ENCODE measurements at regions not wholly inside any gene's neighbourhood (a gene's known extent, or its start where the extent isn't known, plus 50 kb on each side); places are given as distances from the start of the nearest gene placed in this dataset.

- Histone ChIP-seq H3K36me3 (no peaks in the 10 kb centered on the region), H3K4me1 (no peaks in the 10 kb centered on the region), H3K27me3 (no peaks in the 10 kb centered on the region), H3K9me3 (no peaks in the 10 kb centered on the region), H3K4me3 (no peak overlapping the region), H3K27ac (replicated peaks in 1 of 4) (no peak overlapping the region)
- intact Hi-C loops (cut with DNase I), result no loop called here
- no peak for TF ChIP-seq POLR2AphosphoS5 (IDR thresholded peaks at IDR 0.05)
- no peak for TF ChIP-seq EP300 (IDR thresholded peaks at IDR 0.05)
- no peak for TF ChIP-seq CTCF (IDR thresholded peaks at IDR 0.05)
- TF ChIP-seq POLR2A (IDR thresholded peaks at IDR 0.05; ENCODE audit: low read depth), result no peak
- DNase-seq (ENCODE audit: extremely low spot score), result no peak
- 77% methylated on average over 1 of the region's 1 CpG for WGBS
Measured at GRCh38 chr4:3358656-3359055, 65.8 kb downstream of the RGS12 start.

GRCh38 chr4:3360777-3361176 is 68.0 kb downstream of the RGS12 start:
- TF ChIP-seq POLR2AphosphoS5 (IDR thresholded peaks at IDR 0.05), result no peak
- TF ChIP-seq CTCF (IDR thresholded peaks at IDR 0.05), result no peak
- TF ChIP-seq EP300 (IDR thresholded peaks at IDR 0.05), result no peak
- TF ChIP-seq POLR2A (IDR thresholded peaks at IDR 0.05; ENCODE audit: low read depth), result no peak
- intact Hi-C loops (cut with DNase I), result no loop called here
- no peak for DNase-seq (ENCODE audit: extremely low spot score)
- no peak overlapping the region for H3K4me3 ChIP-seq
- no peak overlapping the region for H3K27ac ChIP-seq (replicated peaks in 1 of 4)
- whole genome bisulfite sequencing, result 95% methylated on average over 8 of the region's 8 CpGs
- H3K36me3 ChIP-seq, result no peaks in the 10 kb centered on the region
- no peaks in the 10 kb centered on the region for H3K4me1 ChIP-seq
- H3K9me3 ChIP-seq, result no peaks in the 10 kb centered on the region
- no peaks in the 10 kb centered on the region for H3K27me3 ChIP-seq

GRCh38 chr4:3361406-3361805 is 68.6 kb downstream of the RGS12 start:
- 96% methylated on average over 12 of the region's 12 CpGs for WGBS
- Histone ChIP-seq H3K9me3 (no peaks in the 10 kb centered on the region), H3K27me3 (no peaks in the 10 kb centered on the region), H3K27ac (replicated peaks in 1 of 4) (no peak overlapping the region), H3K4me1 (no peaks in the 10 kb centered on the region), H3K36me3 (no peaks in the 10 kb centered on the region), H3K4me3 (no peak overlapping the region)
- no peak for TF ChIP-seq EP300 (IDR thresholded peaks at IDR 0.05)
- TF ChIP-seq POLR2A (IDR thresholded peaks at IDR 0.05; ENCODE audit: low read depth), result no peak
- no peak for TF ChIP-seq POLR2AphosphoS5 (IDR thresholded peaks at IDR 0.05)
- TF ChIP-seq CTCF (IDR thresholded peaks at IDR 0.05), result no peak
- intact Hi-C loops (cut with DNase I), result no loop called here
- DNase-seq (ENCODE audit: extremely low spot score), result no peak

- H3K4me3 ChIP-seq, result no peak overlapping the region
- intact Hi-C loops (cut with DNase I), result no loop called here
- 85% methylated on average over 10 of the region's 12 CpGs for WGBS
- no peak for DNase-seq (ENCODE audit: extremely low spot score)
- H3K4me1 ChIP-seq, result no peaks in the 10 kb centered on the region
- TF ChIP-seq POLR2AphosphoS5 (IDR thresholded peaks at IDR 0.05) (no peak), CTCF (IDR thresholded peaks at IDR 0.05) (no peak), EP300 (IDR thresholded peaks at IDR 0.05) (no peak), POLR2A (IDR thresholded peaks at IDR 0.05; ENCODE audit: low read depth) (no peak)
- no peaks in the 10 kb centered on the region for H3K36me3 ChIP-seq
- H3K9me3 ChIP-seq, result no peaks in the 10 kb centered on the region
- H3K27me3 ChIP-seq, result no peaks in the 10 kb centered on the region
- no peak overlapping the region for H3K27ac ChIP-seq (replicated peaks in 1 of 4)
Measured at GRCh38 chr4:3361896-3362295, 69.1 kb downstream of the RGS12 start.
